Central memory CD4-positive, alpha-beta T cell (primary cell): ENCODE measurements at regions not wholly inside any gene's neighbourhood (a gene's known extent, or its start where the extent isn't known, plus 50 kb on each side); places are given as distances from the start of the nearest gene placed in this dataset.

Source experiments
- DNase-seq: peaks from one replicate; pipeline ENCODE4 v3.0.0; 2022

DNA sequence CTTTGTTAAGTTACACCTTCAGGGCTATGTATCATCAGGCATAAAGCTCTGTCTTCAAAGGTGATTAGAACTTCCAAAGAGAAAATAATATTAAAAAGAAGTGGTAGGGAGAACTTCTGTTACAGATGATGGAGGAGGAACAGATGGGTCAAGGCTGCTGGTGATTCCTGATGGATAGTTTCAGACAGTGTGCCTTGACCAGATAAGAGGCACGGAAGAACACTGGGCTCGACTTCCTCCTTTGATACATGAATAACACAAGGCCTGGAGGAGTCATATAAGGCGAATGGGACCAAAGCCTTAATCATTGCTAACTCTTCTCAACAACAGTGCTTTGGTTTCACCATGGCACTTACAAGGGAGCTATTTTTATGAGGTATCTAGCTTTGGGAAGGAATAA is 128.1 kb upstream of the RXFP2 start:
- DNase-seq, result no peak

DNA sequence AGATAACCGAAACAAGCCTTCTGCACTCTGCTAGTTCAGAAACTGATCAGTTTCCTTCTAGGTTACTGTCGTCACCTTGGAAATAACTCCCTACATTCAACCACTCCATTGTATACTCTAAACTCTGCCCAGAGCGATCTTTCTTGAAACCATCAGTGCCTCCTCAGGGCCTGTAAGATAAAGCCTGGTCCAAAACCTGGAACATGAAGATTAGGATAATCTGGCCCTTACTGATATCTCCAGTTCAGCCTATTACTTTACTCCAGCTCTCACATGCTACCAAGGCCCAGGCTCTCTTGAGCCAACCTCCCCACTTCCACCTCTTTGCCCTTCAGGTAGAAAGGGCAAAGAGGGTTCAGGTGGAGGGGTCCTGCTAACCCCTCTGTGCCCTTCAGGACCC is 125.3 kb upstream of the RXFP2 start:
- DNase-seq, result no peak

DNA sequence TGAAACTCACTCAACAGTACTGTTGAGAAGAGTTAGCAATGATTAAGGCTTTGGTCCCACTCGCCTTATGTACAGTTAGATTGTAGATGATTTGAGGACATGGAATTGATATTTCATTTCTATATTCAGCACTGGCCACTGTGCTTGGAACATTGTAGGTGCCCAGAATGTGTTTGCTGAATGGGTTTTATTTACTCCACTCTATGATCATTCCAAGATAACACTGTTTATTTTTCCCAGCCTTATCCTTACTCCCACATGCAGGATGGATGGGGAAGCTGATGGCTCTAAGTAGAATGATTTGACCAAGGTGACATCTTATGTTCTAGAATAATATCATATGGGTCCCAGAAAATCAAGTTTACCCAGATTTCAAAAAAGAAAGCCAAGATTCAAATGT is 124.6 kb upstream of the RXFP2 start:
- DNase-seq, result no peak

DNA sequence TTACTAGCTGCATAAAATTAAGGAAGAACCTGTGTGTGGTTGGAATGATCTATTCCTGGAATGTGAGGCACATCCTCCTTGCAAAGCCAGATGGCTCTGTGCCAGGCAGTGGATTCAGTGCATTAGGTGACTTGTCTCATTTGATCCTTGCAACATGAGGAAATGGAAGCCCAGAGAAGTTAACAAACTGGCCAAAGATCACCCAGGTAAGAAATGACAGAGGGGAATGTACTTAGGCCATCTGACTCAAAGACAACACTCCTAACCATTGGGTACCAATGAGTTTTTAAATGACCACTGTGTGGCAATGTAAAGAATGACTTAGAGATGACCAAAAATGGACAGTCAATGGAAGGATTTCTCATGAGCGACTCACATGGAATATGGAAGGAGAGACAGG is 114.2 kb upstream of the RXFP2 start:
- DNase-seq, result no peak

DNA sequence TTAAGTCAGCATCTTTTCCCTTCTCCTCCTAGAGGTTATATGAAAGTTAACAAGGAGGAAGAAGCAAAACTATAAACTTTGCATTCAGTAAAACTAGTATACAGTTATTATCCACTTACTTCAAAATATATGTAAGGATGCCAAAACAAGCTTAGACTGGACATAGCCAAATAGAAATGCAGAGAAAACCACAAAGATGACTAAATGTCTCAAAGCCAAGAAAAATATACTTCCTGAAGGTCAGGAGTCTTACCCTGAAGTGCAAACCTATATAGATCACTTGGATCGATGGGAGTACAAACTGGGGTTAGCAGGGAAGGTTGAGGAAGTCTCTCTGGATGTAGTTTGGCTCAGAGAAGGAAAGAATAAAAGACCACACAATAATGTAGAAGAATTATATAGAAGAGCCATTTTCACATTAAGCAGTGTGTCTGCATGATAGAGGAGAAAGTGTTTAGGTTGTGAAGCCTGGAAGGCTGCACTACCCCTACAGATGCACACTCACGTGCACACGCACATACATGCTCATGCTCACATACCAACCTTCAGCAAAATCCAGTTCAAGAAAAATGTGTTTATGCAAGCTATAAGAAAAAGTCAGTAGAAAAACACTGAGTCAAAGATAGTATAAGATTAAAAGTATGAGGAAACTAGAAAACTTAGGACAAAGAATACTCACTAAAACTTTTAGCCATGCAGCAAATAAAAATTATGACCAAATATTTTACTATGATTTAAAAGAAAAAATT is 112.1 kb upstream of the RXFP2 start:
- no peak for DNase-seq

DNA sequence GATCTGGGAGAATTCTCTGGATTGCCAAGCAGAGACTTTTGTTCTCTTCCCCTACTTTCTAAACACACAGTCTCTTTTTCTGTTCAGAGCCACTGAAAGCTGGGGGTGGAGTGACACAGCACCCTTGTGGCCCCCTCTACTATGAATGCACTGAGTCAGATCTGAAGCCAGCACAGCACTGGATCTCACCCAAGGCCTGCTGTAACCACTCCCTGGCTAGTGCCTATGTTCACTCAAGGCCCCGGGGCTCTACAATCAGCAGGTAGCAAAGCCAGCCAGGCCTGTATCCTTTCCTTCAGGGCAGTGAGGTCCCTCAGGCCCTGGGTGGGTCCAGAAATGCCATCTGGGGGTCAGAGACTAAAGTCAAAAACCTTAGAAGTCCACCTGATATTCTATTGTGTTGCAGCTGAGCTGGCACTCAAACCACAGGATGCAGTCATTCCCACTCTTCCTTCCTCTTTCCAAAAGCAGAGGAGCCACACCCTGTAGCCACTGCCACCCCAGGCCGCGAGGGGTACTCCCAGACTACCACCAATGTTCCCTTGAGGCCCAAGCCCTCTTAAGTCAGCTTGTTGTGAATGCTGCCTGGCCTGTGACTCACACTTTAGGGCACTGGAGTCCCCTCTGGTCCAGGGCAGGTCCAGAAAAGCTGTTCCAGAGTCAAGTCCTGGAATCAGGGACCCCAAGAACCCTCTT is 110.1 kb upstream of the RXFP2 start:
- DNase-seq, result no peak

DNA sequence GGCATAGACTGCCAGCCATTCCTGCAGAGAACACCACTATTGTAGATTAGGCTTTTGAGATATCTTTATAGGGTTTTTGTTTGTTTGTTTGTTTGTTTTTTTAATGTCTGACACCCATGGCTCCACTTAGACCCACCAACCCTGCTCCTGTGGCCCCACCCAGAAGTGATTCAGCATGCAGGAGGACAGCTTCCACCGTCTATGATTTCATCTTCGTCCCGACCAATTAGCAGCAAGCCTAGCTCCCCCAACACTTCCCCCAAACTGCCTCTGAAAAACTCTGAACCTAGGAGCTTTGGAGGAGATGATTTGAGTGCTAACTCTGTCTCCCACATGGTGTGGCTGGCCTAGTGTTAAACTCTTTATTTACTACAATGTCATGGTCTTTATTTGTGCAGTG is 108.3 kb upstream of the RXFP2 start:
- no peak for DNase-seq

DNA sequence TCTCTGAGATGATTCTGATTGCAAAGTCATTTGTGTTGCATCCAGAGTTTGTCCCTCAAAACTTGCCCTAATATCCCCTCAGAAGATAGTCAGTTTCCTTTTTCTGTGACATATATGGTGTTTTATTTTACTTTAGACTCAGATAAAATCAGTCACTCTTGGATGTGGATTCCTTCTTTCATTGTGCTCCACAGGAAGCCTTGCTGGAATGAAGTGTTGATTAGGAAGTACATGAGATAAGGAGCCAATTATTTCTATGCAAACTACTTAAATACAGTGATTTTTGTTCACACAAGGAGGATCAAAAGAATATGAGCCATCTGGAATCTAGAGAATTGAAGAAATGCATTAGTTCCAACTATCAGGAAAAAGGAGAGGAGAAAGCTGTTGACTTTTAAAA is 107.6 kb upstream of the RXFP2 start:
- no peak for DNase-seq

DNA sequence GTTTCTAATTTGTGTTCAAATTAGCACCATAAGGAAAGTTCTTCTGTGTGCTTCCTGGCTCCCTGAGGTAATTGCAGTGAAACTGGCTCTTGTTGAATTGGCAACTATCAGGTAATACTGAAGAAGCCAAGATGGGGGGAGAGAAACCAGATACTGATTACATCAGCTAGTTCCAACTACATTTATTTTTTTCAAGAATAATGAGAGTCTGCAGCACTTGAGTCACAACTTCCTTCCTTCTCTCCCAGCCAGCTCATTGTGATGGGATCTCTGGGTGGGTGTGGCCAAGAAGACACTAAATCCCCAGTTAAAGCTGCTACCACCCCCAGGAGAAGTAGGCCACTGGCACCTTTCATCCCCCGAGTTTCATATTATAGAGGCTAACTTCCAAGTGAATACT is 100.7 kb upstream of the RXFP2 start:
- no peak for DNase-seq

DNA sequence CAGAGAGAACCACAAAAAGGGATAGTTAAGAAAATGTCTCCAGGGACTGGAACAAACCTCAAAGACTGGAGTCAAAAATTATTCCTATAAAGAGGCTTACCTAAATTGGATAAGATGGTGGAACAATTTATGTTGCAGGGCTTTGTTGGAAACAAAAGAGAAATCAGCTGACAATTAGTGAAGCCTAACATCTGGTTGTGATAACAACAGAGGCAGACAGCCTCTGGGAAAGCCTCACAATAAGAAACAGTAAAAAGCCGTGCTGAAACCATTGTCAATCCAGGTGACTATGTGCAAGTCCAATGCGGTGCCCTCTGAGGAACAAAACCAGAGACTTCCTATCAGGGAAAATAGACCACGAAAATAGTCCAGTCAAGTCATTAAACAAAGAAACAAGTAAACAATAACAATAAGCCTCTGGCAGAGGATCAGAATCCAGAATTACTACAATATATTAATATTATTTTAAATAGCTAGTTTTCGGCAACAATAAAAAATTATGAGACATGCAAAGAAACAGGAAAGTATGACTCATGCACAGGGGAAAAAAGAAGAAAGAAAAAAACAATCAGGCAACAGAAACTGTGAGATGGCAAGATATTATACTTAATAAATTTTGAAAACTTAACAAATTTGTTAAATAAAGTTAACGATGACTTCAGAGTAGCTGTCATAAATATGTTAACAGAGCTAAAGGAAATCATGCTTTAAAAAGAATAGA is 99.7 kb upstream of the RXFP2 start:
- no peak for DNase-seq

DNA sequence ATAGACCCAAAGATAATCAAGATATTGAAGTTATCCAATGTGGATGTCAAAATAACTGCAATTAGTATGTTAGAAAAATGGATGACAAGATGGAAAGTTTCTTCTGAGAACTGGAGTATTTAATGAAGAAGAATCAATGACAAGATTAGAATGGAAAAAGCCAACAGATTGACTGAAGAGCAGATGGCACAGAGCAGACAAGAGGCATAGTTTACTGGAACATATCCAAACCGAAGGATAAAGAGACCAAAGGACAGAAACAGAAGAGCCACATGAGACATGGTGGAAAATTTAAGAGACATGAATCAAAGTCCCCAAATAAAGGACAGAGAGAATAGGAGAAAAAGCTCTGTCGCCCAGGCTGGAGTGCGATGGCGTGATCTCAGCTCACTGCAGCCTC is 89.6 kb upstream of the RXFP2 start:
- DNase-seq, result no peak

DNA sequence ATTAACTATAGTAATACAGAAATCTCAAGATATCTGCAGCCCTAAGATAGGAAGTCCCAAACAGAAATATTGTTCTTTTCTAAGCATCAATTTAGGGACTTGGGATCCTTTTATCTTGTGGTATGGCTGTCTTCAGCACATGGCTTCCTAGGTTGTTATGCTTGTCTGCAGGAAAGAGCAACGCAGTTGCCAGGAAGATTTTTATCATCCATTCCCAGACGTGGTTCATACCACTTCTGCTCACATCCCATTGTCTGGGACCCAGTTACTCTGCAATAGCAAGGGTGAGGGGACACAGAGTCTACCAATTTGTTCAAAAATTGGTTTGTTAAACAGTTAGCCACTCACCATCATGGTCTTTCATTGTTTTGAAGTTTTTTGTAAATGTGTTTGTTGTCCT is 85.6 kb upstream of the RXFP2 start:
- DNase-seq, result no peak

DNA sequence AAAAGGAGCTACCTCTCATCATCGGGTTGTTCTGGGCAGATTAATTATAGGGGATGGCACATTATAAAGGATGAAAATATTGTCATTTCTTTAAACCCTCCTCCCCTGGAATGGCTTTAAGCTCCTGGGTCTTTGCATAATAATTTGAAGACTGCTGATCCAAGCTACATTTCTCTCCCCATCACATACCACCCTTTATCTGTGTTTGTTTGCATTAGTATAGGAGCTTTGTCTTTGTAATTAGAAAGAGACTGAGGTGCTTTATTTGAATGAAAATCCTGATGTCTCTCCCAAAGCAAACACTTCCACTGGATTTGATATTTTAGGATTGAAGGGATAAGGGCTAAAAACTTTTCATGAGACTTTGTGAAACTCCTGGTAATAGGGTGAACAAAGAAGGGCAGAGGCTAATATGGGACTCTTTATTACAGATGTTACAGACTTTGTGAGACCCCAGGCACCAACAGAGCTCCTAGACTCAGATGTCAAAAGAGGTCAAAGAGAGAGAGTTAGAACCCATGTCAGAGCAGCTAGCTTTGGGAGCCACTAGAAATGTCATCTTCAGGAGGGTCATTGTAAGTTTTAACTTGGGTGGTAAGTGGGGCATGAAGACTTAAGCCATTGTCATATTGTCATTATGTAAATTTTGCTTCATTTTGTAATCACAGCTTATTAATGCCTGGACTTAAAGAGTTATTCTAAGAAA is 75.3 kb upstream of the RXFP2 start:
- DNase-seq, result no peak

DNA sequence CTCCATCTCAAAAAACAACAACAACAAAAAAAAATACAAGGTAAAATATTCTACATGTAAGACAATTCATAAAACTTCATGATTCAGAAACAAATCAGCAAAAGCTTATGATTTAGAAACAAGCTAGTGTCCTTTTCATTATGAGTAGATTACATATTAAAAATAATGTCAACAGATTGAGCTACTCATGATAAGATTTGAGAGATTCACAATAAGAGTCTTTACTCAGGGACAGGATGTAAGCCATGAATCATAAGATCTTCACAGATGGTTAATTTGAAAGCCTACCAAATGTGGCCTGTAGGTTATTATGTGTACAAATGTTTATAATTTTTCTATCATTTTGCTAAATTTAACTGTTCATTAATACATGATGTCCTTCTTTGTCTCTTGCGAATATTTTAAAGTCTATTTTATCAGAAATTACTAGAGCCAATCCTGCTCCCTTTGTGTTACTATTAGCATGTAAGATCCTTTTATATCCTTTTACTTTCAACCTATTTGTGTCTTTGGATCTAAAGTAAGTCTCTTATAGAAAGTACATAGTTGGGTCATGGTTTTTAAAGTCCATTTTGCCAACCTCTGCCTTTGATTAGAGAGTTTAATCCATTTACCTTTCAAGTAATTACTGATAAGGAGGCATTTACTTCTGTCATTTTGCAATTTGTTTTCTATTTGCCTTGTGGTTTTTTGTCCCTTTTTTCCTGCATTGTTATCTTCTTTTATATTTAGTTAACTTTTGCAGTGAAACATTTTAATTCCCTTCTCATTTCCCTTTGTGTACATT is 68.3 kb upstream of the RXFP2 start:
- no peak for DNase-seq

DNA sequence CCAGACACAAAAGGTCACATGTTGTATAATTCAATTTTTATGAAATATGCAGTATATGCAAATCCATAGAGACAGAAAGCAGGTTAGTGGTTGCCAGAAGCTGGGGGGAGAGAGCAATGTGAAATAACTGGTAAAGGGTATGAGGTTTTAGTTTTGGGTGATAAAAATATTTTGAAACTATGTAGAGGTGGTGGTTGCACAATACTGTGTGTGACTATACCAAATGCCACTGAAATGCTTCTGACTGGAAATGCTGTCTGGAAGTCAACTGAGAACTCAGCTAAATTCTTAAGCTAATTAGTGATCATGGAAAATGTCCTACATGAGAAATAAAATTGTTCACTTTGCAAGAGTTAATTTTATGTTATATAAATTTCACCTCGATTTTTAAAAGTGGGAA is 65.3 kb upstream of the RXFP2 start:
- no peak for DNase-seq

DNA sequence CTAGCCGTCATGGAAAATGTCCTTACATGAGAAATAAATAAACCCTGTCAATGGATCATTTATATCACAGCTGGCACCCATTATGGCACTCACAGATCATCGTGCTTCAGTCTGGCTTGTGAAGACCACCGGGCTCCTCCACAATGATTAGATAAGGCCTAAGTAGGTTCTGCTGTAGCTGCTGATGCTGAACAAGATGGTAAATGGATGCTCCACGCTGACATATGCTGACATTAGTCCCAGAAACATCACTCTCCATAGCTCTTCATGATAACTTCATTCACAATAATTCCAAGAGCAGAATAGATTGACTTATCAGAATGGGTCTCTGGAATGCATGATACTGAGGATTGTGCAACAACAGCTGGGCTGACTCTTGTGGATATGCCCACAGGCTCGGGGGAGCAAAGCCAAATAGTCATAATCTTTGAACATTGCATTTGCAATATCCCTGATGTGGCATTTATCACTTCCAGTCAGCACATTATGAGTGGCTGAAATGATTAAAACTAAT is 63.8 kb upstream of the RXFP2 start:
- DNase-seq, result no peak

DNA sequence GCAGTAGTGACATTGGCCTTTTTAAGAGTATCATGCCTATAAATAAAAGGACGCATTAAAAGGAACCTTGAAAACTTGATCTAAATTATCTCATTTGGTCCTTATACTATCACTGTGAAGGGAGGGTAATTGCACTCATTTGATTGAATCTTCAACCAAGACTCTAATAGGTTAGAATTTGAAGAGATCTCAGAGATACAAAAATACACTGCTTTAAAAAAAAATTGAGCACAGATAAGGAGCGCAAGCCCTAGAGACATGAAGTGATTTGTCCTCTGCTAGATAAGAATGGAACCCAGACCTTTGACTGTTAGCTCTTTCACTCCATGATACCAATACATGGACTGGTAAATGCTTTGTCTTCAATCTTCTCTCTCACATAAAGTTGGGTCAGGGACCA is 58.2 kb upstream of the RXFP2 start:
- no peak for DNase-seq

DNA sequence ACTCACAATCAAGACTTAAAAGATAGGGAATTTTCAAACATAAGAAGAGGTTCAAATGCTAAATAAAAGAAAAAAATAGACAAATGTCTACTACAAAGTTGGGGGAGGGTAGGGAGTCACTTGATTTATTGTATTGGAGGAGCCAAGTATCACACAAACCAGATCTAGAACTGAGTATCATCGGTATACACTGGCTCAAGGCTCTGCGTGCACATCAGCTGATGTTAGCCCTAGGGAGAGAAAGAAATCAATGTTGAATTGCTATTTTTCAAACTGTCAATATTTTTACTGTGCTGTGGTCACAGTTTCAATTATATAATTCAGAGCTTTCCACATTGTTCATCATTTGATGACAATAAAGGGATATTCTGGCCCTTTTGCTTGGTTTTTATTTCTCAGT is 54.9 kb upstream of the RXFP2 start:
- DNase-seq, result no peak

DNA sequence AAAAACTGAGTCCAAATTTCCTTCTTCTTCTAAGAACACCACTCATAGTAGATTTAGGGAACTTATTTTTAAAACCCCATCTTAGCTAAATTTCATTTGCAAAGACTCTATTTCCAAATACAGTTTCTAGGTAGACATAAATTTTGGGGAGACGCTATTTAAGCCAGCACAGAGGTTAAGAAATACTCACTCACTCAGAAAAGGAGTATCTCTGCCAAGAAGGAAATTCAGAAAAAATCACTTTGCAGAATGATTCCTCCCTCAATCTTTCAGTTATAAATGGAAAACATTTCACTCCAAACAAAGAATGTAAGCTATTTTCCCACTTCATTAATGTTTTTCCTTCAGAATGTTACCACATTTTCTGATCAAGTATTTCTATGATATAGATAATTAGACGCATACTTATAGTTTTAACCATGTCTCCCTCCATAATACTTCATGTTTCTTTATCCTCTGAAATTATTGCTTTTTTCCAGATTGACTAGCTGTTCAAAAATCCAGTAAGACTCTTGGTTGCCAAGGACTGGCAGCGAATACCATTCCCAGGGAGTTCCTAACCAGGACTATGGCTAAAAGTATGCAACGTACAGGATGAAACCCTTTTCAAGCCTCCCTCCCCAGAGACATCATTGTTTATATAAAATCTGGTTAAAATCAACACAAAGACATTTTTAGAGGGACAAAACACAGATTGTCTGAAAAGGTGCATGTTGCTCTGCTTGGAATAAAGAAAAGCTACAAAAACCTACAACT is 52.5 kb upstream of the RXFP2 start:
- DNase-seq, result no peak
